Spleen (tissue), 7 donors: ENCODE measurements at regions not wholly inside any gene's neighbourhood (a gene's known extent, or its start where the extent isn't known, plus 50 kb on each side); places are given as distances from the start of the nearest gene placed in this dataset.

Experiments
- CTCF ChIP-seq, 11 experiments: fragments of 200-600 bp in 7 of 11; fragments of 450-650 bp in 4 of 11; sonication (generic) in 4 of 11; IDR thresholded peaks in 8 of 11; conservative IDR thresholded peaks in 3 of 11; 1 replicate in 7 of 11; 2 replicates in 4 of 11; pipeline versions ENCODE4 v1.4.0 to v1.8.0; 2016 to 2021; ENCODE audit warnings: antibody characterized with exemption in 11 of 11, inconsistent platforms in 4 of 11, mild to moderate bottlenecking in 1 of 11
- POLR2A ChIP-seq, 3 donors: fragments of 450-650 bp; IDR thresholded peaks; one replicate each; pipeline ENCODE4 v1.5.1; 2017; ENCODE audit warnings: antibody characterized with exemption in 3 of 3, mild to moderate bottlenecking in 1 of 3
- POLR2AphosphoS5 ChIP-seq, 3 donors: sonication (generic); formaldehyde crosslinking; IDR thresholded peaks; one replicate each; pipeline ENCODE4 v1.5.1; 2017; ENCODE audit warnings: antibody characterized with exemption in 3 of 3
- donor health status: DM: no; HTN: no; CAD: no; lungs with moderate emphysema.
- donor health status: DM: no; HTN: no; CAD: no.
- donor health status: DM: no; HTN: no; CAD: no.

DNA sequence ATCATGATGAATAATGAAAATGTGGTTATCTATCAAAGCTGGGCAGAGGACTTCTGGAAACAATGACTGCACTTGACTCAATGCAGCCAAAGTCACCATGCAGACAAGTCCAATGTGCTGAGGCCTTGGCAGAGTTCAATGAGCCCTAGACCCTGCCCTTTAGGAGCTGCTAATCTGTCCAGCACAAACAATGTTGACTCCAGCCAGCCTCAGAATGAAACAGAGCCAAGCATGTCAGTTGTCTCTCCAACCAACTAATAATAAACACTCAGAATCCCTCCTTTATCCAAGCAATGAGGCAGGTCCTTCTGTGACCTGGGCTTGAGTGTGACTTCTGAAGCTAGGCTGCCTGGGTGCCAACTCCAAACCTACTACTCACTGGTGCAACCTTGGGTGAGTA, 270.6 kb downstream of the BCL11A start:
- TF ChIP-seq CTCF (IDR thresholded peaks at IDR 0.05 in 8 of 11, conservative IDR thresholded peaks at IDR 0.05 in 3 of 11): no peak
- TF ChIP-seq POLR2A (IDR thresholded peaks at IDR 0.05): no peak
- TF ChIP-seq POLR2AphosphoS5 (IDR thresholded peaks at IDR 0.05): no peak
